IPS DF 6.9 (cell line): ENCODE measurements at regions not wholly inside any gene's neighbourhood (a gene's known extent, or its start where the extent isn't known, plus 50 kb on each side); places are given as distances from the start of the nearest gene placed in this dataset.

Experiments
- DNase-seq: peaks from one replicate; pipeline ENCODE4 v3.0.0-alpha.2; 2013; ENCODE audit warnings: low read depth, low spot score
- H3K27ac ChIP-seq: one replicate; pipeline ENCODE4 v1.5.1; 2013; ENCODE audit warnings: low read length, control low read depth
- H3K27me3 ChIP-seq: 2 replicates; pipeline ENCODE4 v1.6.1; 2013; ENCODE audit warnings: mild to moderate bottlenecking, low read length; ENCODE audit not compliant: control insufficient read depth, insufficient read depth
- H3K36me3 ChIP-seq: 2 replicates; pipeline ENCODE4 v1.6.1; 2013; ENCODE audit warnings: low read length; ENCODE audit not compliant: control insufficient read depth, insufficient read depth
- H3K4me1 ChIP-seq: 2 replicates; pipeline ENCODE4 v1.6.1; 2013; ENCODE audit warnings: low read length; ENCODE audit not compliant: control insufficient read depth, insufficient read depth
- H3K4me3 ChIP-seq: 2 replicates; pipeline ENCODE4 v1.5.1; 2013; ENCODE audit warnings: mild to moderate bottlenecking, low read length
- H3K9me3 ChIP-seq: 2 replicates; pipeline ENCODE4 v1.6.1; 2013; ENCODE audit warnings: low read length, inconsistent platforms; ENCODE audit not compliant: control insufficient read depth, insufficient read depth
- WGBS: extraction: QIAGEN DNeasy Blood & Tissue Kit; methylation state at CpG from one replicate; pipeline ENCODE4 v1.1.7; 2013; ENCODE audit warnings: mixed read lengths, missing lambda C conversion rate; ENCODE audit not compliant: insufficient read length, insufficient coverage; 5-methylcytosine and 5-hydroxymethylcytosine counted together

DNA sequence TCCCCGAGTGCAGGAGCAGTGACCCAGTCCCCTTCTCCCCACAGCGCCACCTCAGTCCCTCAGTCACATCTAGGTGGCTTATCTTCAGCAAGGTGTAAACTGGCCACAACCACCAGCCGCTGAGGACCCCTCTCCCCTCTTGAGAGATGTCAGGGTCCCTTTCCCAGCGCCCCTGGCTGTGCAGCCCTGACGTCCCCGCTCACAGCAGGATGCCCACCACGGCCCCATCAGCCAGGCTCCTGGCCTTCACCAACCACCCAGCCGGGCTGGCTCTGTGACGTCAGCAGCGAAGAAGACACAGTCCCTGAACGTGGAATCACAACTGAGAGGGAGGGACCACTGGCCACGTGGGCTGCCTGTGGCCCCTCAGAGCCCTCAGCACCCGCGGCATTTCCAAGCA, 249.4 kb downstream of the NPHP4 start:
- DNase-seq: no peak
- H3K9me3 ChIP-seq: peaks cover 3% of the 10 kb centered on the region
- H3K4me3 ChIP-seq: no peak overlapping the region
- H3K36me3 ChIP-seq: no peaks in the 10 kb centered on the region
- no peak overlapping the region for H3K27ac ChIP-seq
- peaks cover 4% of the 10 kb centered on the region; the same call in 1 of the 2 replicates for H3K4me1 ChIP-seq
- no CpG with 5 or more reads among the region's 14 CpGs for WGBS
- no peaks in the 10 kb centered on the region for H3K27me3 ChIP-seq

DNA sequence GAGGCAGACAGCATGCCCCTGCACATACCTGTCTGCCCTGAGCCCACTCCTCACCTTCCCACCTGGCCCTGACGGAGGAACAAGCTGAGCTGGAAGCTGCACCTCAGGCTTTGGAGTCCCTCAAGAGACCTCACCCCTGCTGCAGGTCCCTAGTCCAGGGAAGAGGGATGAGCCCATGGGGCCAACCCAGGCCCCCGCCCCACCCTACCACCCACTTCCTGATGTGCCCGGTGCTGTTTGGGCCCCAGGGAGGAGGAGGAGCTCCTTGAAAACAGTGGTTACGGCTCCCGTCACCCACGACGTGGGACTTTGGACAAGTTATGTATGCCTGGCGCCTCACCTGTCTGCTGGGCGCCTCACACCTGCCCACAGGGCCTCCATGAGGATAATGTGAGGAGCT, 250.2 kb downstream of the NPHP4 start:
- Histone ChIP-seq H3K36me3 (no peaks in the 10 kb centered on the region), H3K27ac (no peak overlapping the region), H3K4me3 (no peak overlapping the region), H3K9me3 (peaks cover 3% of the 10 kb centered on the region), H3K27me3 (no peaks in the 10 kb centered on the region), H3K4me1 (peaks cover 3% of the 10 kb centered on the region; the same call in 1 of the 2 replicates)
- no CpG with 5 or more reads among the region's 9 CpGs for WGBS
- DNase-seq: no peak

DNA sequence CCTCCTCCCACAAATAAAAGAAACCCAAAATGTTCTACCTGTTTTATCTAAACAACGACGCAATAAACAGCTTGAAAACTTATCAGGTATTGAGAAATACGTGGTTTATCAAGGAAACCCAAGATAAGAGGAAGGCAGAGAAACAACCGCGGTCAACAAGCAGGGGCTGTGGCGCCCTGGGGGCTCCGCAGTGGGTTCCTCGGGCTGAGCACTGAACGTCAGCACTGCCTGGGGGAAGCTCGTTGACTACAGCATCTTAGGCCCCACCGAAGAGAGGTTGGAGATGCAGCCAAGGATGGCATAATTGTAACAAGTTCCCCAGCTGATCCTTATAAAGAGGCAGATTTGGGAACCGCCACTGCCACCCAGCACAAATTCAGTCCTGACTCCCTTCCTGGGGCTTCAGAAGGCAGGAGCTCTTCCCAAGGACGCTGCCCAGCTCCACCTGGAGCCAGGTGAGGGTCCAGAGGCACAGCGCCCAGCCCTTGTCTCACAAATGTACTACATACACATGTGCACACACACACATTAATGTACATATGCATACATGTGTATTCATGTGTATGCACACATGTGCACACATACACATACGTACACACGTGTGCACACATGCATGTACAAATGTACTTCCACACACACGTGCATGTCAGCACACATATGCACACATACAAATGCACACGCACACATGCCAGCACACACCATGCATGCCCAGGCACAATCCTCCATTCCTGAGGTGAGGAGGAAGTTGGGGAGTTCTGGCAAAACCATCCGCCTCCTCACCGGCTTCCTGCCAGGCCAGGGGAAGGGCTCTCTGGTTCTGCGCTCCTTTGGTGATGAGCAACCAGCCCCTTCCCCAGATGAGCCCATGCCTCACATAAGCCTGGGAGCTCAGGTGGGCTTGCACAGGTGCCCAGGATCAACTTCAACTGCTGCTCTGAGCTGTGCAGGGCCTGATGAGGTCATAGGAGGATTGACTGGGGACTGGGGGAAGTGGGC, 251.1 kb downstream of the NPHP4 start:
- Histone ChIP-seq H3K36me3 (no peaks in the 10 kb centered on the region), H3K27me3 (no peaks in the 10 kb centered on the region), H3K27ac (no peak overlapping the region), H3K4me3 (no peak overlapping the region), H3K9me3 (peaks cover 3% of the 10 kb centered on the region), H3K4me1 (no peaks in the 10 kb centered on the region; the same call in 1 of the 2 replicates)
- no peak for DNase-seq
- WGBS: no CpG with 5 or more reads among the region's 21 CpGs

DNA sequence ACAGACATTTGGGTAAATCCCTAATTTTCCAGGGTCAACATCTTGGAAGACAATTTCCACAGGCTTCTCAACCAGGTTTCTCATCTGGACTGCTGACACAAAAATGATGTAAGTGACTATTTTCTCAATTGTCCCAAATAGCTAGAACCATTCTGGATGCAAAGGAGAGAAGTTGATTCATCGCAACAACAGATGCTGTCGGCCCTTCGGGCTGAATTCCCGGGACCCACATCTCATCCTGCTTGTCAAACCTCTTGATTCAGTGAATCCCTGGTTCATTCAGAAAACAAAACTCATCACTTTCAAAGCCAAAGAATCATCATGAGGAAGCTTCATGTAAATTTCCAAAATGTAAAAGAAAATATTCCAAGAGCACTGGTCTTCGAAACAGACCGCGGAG, 251.8 kb downstream of the NPHP4 start:
- Histone ChIP-seq H3K9me3 (peaks cover 3% of the 10 kb centered on the region), H3K4me1 (no peaks in the 10 kb centered on the region), H3K4me3 (no peak overlapping the region), H3K27ac (no peak overlapping the region), H3K27me3 (no peaks in the 10 kb centered on the region), H3K36me3 (no peaks in the 10 kb centered on the region)
- WGBS: no CpG with 5 or more reads among the region's 7 CpGs
- DNase-seq: no peak

DNA sequence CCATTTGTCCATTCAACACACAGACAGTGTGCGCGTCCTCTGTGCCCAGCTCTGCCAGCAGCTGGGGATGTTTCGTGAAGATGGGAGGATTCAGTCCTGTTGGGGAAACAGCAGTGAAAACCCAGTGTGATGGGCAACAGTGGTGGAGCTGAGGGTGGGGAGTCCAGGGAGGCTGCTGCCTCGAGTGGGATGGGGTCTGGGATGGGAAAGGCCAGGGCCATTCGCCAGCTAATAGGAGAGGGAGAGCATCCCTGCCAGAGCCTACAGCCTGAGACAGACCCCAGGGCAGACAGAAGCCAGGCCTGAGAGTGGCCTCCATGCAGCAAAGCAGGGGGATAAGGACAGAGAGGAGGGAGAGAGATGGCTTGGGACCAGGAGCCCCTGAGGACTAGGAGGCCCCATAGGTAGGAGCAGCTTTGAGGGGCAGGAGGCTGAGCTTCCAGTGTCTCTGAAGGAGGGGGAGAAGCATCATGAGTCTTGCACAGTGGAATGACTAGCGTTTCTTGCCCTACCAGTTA, 252.6 kb downstream of the NPHP4 start:
- Histone ChIP-seq H3K9me3 (peaks cover 3% of the 10 kb centered on the region), H3K4me1 (no peaks in the 10 kb centered on the region), H3K27me3 (no peaks in the 10 kb centered on the region), H3K27ac (no peak overlapping the region), H3K4me3 (no peak overlapping the region), H3K36me3 (no peaks in the 10 kb centered on the region)
- WGBS: no CpG with 5 or more reads among the region's 6 CpGs
- no peak for DNase-seq

DNA sequence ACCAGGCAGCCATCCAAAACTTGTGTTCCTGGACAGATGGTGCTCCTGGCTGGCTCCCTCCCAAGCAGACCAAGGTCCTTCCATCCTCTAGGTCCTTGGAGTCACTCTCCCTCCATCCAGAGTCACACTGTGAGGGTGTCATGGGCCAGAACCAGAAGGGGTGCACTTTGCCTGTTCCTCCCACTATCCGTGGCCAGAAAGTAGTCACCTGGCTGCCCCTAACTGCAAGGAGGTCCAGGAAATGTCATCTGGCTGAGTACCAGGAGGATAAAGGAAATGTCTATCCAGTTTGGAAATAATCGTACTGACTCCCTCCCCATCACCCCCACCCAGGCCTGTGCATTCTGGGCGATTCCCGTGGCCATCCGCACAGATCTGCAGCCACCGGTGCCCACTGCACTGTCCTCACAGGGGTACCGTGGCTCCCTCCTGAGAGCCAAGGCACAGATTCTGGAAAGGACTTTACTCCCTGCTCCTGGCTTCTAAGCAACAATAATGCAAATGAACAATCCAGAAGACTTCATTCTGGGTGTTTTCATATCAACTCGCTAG, 253.2 kb downstream of the NPHP4 start:
- Histone ChIP-seq H3K36me3 (no peaks in the 10 kb centered on the region), H3K4me1 (no peaks in the 10 kb centered on the region), H3K4me3 (no peak overlapping the region), H3K27me3 (no peaks in the 10 kb centered on the region), H3K9me3 (peaks cover 3% of the 10 kb centered on the region), H3K27ac (no peak overlapping the region)
- no CpG with 5 or more reads among the region's 8 CpGs for whole genome bisulfite sequencing
- no peak for DNase-seq

DNA sequence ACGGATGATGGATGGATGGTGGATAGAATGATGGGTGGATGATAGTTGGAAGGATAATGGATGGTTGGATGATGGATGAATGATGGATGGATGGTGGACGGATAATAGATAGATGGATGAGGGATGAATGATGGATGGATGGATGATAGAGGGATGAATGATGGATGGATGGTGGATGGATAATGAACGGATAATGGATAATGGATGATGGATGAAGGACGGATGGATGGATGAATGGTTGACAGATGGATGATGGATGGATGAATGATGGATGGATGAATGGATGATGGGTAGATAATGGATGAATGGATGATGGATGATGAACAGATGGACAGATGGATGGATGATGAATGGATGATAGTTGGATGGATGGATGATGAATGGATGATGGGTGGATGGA, 255.1 kb downstream of the NPHP4 start:
- no peak overlapping the region for H3K27ac ChIP-seq
- no peaks in the 10 kb centered on the region for H3K4me1 ChIP-seq
- peaks cover 3% of the 10 kb centered on the region for H3K9me3 ChIP-seq
- H3K36me3 ChIP-seq: no peaks in the 10 kb centered on the region
- H3K4me3 ChIP-seq: no peak overlapping the region
- 100% methylated on average over 4 of the region's 4 CpGs for WGBS
- no peaks in the 10 kb centered on the region for H3K27me3 ChIP-seq
- DNase-seq: no peak

DNA sequence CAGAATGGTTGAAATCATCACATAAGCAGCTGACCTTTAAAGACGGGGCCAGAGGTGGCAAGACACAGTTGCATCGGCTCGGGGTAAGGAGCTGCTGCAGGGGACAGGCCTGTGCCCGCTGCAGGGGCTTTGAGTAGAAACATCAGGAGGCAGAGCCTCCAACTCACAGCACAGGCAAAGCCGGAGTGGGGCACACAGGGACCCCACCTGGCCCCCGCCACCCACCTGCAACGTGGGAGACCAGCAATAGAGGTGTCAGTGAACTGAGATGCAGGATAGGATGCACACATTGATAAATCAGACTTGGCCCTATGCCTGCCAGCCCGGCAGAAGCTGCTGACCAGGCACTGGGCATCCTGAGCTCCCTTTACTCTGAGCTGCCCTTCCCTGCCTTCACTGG, 257.2 kb downstream of the NPHP4 start:
- Histone ChIP-seq H3K4me1 (no peaks in the 10 kb centered on the region), H3K27me3 (no peaks in the 10 kb centered on the region), H3K27ac (no peak overlapping the region), H3K36me3 (no peaks in the 10 kb centered on the region), H3K9me3 (peaks cover 3% of the 10 kb centered on the region), H3K4me3 (no peak overlapping the region)
- no peak for DNase-seq
- no CpG with 5 or more reads among the region's 8 CpGs for WGBS

DNA sequence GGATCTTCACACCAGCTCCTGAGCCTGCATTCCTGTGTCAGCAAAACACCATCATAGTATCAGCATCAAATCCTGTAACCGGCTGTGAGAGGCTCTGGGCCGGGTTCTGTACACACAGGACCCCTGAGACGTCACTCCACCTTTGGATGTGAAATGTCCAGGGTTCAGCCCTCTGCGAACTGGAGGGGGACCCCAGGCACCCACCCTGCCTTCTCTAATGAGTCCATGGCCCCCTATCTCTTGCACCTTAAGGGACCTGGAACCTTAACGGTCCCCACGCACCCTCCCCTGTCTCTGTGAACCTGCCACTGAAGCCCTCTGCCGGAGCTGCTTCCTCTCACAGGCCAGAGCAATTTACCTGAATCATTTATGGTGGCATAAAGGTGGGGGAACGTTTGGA, 257.8 kb downstream of the NPHP4 start:
- Histone ChIP-seq H3K4me3 (no peak overlapping the region), H3K4me1 (no peaks in the 10 kb centered on the region), H3K27ac (no peak overlapping the region), H3K9me3 (peaks cover 3% of the 10 kb centered on the region), H3K27me3 (no peaks in the 10 kb centered on the region), H3K36me3 (no peaks in the 10 kb centered on the region)
- no peak for DNase-seq
- WGBS: no CpG with 5 or more reads among the region's 8 CpGs

DNA sequence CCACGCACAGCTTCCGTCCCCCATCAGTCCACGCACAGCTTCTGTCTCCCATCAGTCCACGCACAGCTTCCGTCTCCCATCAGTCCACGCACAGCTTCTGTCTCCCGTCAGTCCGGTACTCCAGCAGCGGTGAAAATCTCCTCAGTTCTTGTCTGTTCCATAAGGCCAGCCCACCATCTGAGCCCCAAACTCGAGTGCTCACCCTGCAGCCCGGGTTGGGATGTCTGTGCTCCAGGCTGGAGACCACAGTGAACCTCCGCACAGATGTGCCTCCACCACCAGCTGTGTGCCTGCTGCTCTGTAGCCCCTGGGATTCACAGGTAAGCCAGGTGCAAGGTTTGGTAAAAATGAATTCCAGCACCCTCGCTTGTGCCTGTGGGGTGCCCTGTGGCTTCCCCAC, 258.6 kb downstream of the NPHP4 start:
- Histone ChIP-seq H3K36me3 (no peaks in the 10 kb centered on the region), H3K4me1 (no peaks in the 10 kb centered on the region), H3K4me3 (no peak overlapping the region), H3K9me3 (no peaks in the 10 kb centered on the region; the same call in 1 of the 2 replicates), H3K27me3 (no peaks in the 10 kb centered on the region), H3K27ac (no peak overlapping the region)
- WGBS: no CpG with 5 or more reads among the region's 13 CpGs
- no peak for DNase-seq
